C1 segment of cervical spinal cord (tissue), 14 donors: ENCODE measurements at regions not wholly inside any gene's neighbourhood (a gene's known extent, or its start where the extent isn't known, plus 50 kb on each side); places are given as distances from the start of the nearest gene placed in this dataset.
"Not testable (repeated sequence)": the region's sequence is repeated elsewhere in the genome, so short reads cannot be mapped to it uniquely, and the experiment has no call there.

Experiments used
- DNase-seq, 14 donors: peaks; one replicate each; lab custom pipeline; 2025; lab: John Stamatoyannopoulos, UW

DNA sequence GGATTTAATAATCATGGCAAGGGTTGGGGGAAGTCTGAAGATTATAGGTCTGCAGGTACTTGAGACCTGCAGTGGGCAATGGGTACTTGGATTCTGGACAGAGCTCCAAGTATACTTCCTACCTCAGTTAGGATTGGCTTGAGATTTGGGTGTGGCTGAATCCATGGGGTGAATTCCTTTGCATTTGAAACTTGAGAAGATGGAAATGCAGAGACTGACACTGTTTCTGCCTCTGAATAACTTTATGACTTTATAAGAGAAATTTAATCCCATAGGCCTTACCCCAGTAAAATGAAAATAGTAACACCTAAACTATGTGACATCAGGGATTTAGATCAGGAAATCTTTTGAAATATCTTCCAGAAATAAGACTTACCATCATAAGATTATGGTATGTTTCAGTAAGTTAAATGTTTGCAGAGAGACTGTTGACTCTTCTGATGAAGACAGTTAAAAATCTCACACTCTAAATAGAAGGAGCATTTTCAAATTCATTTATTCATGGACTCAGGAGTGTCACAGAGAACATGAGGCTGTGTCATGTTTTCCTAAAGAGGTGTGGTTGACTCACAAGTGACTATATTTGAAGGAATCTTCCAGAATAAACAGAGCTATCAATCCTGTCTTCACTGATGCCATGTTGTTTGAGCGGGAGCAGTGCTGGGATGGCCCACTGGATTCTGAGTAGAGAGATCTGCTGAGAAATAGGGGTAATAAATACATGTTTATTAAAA lies 513.5 kb upstream of the NR3C2 start:
- no peak for DNase-seq

GRCh38 chr4:148954011-148954749 lies 512.0 kb upstream of the NR3C2 start:
- DNase-seq = no peak

- no peak for DNase-seq
These were observed 509.1 kb upstream of the NR3C2 start for GRCh38 chr4:148951346-148951745.

DNA sequence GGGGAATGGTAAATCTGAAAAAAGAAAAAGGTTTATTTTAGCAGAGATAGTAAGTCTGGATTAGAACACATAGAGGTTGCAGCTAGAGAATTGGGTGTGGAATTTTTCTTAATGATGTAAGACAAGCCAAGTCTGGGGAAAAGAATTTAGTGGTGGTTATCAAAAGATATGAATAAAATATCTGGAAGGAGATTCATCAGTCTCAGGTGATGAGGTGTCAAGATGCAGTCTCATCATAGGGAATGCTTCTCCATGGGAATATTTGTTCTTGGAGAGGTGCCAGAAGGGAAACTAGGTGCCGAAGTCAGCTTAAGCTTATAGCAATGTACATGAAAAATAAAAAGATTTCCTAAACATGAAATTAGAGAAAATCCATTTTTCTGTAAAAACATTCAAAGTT lies 504.1 kb upstream of the NR3C2 start:
- no peak for DNase-seq

DNA sequence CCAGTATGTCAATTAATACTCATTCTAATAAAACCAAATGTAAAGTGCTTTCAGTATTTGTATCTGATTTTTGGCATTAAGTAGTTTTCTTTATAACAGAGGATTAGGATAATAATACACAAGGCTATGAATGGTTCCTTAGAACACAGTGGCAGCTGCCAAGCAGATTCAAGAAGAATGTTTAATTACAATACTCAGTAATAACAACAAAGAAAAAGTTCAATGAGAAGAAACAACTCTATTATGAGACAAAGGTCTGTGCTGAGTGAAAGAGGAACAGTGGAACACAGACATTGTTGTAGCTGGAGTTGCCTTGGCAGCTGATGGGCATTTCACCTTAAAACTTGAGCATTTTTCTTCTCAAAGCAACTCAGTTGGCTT lies 502.6 kb upstream of the NR3C2 start:
- no peak for DNase-seq

GRCh38 chr4:148944136-148944838 lies 502.1 kb upstream of the NR3C2 start:
- DNase-seq = no peak

GRCh38 chr4:148934926-148935578 lies 492.8 kb upstream of the NR3C2 start:
- DNase-seq = no peak

GRCh38 chr4:148926276-148927260 lies 484.4 kb upstream of the NR3C2 start:
- DNase-seq = peak in 1 of 14 donors; percentile 3

DNA sequence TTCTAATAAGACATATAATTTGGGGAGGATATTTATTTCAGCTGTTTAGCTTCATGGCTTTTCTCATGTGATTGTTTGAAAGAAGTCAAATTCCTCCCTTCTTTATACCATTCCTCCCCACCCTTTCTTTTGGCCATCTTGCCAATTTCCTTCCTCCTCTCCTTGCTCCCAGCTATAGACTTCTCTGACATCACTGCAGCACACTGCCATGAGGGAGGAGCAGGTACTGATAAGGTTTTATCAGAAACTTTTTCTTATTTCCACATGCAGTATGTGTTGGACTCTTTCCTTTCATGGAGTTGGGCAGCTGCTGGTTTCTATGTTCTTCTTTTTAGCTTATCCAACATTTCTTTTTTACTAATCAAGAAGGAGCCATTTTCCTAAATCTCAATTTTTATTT lies 481.7 kb upstream of the NR3C2 start:
- DNase-seq = no peak

DNA sequence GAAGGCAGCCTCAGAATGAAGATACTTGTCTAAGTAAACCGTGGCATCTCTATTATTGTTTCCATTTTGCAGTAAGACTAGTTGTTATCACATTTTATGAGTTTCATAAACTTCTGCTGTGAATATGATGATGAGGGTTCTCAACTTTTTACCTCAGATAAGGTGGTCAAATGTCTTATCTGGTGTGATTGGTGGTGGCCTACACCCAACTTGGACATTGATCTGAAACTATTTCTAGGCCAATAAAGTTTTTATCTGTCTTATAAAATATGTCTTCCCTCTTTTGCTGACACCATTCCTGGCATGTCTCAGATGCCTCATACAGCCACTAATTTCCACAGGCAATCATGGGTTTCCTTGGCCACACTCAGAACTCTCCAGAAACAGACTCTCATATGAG lies 480.3 kb upstream of the NR3C2 start:
- no peak for DNase-seq

GRCh38 chr4:148914734-148915133 lies 472.5 kb upstream of the NR3C2 start:
- no peak for DNase-seq

GRCh38 chr4:148914301-148914700 lies 472.1 kb upstream of the NR3C2 start:
- DNase-seq = no peak

DNA sequence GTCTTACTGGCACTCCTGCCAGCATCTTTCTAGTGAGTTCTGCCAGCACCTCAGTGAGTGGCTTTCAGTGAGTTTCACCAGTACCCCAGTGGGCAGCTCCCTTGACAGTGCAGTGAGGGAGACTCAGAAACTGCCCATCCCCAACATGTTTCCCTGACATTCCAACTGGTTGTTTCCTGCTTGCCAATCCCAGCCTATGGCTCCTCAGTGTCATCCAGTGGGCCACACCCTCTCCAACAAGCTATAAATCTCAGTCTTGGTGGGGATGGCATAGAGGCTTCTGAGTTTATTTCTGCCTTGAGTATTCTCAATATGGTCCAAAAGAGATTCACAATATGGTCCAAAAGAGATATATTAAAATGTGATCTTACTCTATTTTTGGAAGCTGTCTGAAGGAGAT lies 461.2 kb upstream of the NR3C2 start:
- DNase-seq = no peak

DNA sequence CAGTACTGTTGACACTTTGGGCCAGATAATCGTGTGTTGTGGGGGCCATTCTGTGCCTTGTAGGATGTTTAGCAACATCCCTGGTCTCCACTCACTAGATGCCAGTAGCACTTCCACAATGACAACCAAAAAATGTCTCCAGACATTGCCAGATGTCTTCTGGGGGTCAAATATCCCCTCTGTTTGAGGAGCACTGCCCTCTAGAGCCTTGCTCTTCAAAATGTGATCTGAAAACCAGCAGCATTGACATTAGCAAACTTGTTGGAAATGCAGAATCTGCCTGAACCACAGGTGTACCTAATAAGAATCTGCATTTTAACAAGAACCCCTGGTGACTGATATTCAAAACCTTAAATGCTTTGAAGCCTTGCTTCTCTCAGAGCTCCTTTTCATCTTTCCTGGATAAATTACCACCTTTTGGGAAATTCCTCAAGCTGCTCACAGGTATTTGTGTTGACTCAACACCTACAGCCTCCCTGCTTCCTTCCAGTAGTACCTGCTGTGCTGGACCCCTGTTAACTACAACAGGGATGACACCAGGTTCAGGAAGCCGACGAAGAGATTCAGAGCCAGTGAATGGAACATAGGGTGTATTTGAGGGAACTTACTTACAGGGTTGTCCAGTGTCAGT lies 459.0 kb upstream of the NR3C2 start:
- no peak for DNase-seq

- DNase-seq = not testable (repeated sequence)
These were observed 455.9 kb upstream of the NR3C2 start for GRCh38 chr4:148898139-148898538.

- no peak for DNase-seq
These were observed 450.9 kb upstream of the NR3C2 start for GRCh38 chr4:148893095-148893494.

DNA sequence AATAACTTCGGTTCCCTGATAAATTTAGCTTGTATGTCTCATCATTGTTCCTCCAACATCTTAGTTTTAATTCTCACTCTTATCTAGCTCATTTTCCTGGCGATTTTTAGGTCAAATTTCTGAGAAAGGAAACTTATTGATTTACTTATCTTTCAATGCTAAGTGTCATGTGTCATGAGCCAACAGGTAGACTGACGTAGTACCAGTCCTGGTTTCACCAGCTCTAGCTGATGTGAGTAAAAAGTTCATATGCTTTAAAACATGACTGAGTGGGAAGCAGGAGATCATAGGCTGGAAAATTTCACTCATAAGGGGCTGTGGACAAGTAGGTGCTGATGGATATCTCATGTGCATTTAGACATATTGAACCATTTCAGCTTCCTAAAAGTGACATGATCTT lies 441.7 kb upstream of the NR3C2 start:
- no peak for DNase-seq

DNA sequence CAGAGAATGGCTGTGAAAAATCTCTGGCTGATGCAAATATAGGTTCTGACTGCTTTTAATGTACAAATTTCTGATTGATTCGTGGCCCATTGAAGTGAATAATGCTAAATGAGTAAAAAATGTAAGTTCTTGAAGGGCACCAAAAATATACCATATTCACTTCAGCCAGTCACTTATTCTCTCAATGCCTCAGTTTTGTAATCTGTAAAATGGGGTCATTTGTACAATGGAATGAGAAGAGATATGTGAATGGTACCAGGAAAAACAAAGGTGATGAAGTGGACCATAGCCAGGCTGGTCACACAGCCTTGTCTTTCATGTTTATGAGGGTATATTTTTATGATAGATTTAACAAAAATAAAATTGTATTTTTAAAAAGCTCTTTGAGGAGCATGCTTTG lies 441.2 kb upstream of the NR3C2 start:
- DNase-seq = no peak

GRCh38 chr4:148881860-148882643 lies 439.8 kb upstream of the NR3C2 start:
- DNase-seq = no peak

- DNase-seq = no peak
These were observed 432.1 kb upstream of the NR3C2 start for GRCh38 chr4:148874331-148874730.
